Fibroblast of lung (primary cell): ENCODE measurements at regions not wholly inside any gene's neighbourhood (a gene's known extent, or its start where the extent isn't known, plus 50 kb on each side); places are given as distances from the start of the nearest gene placed in this dataset.

Experiments
- DNase-seq, 2 donors: peaks; one replicate each; pipeline versions ENCODE4 v3.0.0 to v3.0.0-alpha.2; 2010; ENCODE audit warnings: low read depth in 2 of 2
- H2AFZ ChIP-seq: 2 replicates; pipeline ENCODE4 v1.5.1; 2012; ENCODE audit warnings: low read length, control low read depth, inconsistent platforms
- H3K27ac ChIP-seq: 2 replicates; pipeline ENCODE4 v1.5.1; 2011; ENCODE audit warnings: low read length, control low read depth; ENCODE audit not compliant: insufficient read depth
- H3K27me3 ChIP-seq: 2 replicates; pipeline ENCODE4 v1.5.1; 2011; ENCODE audit warnings: mild to moderate bottlenecking, low read length; ENCODE audit not compliant: control insufficient read depth, insufficient read depth
- H3K36me3 ChIP-seq: 2 replicates; pipeline ENCODE4 v1.5.1; 2011; ENCODE audit warnings: low read length; ENCODE audit not compliant: control insufficient read depth, insufficient read depth
- H3K4me1 ChIP-seq: 2 replicates; pipeline ENCODE4 v1.5.1; 2011; ENCODE audit warnings: low read length; ENCODE audit not compliant: control insufficient read depth, insufficient read depth; ENCODE audit errors: extremely low read depth
- H3K4me2 ChIP-seq: 2 replicates; pipeline ENCODE4 v1.5.1; 2011; ENCODE audit warnings: low read length, control low read depth; ENCODE audit not compliant: insufficient read depth; ENCODE audit errors: extremely low read depth
- H3K4me3 ChIP-seq, 4 experiments: fragments of 200-600 bp in 1 of 4; sonication (generic) in 1 of 4; replicated peaks in 1 of 4; 2 replicates each; pipeline ENCODE4 v1.5.1; 2011 to 2016; ENCODE audit warnings: low read length in 4 of 4, low read depth in 3 of 4, mild to moderate bottlenecking in 3 of 4, control low read depth in 2 of 4, inconsistent platforms in 1 of 4, mixed read lengths in 1 of 4; ENCODE audit not compliant: insufficient read depth in 1 of 4; ENCODE audit errors: control extremely low read depth in 1 of 4
- H3K79me2 ChIP-seq: 2 replicates; pipeline ENCODE4 v1.5.1; 2012; ENCODE audit warnings: mild to moderate bottlenecking, low read length, inconsistent platforms; ENCODE audit not compliant: control insufficient read depth, insufficient read depth
- H3K9ac ChIP-seq: 2 replicates; pipeline ENCODE4 v1.5.1; 2011; ENCODE audit warnings: mild to moderate bottlenecking, low read length, control low read depth; ENCODE audit not compliant: insufficient read depth
- H3K9me3 ChIP-seq: 2 replicates; pipeline ENCODE4 v1.5.1; 2012; ENCODE audit warnings: low read depth, low read length; ENCODE audit not compliant: control insufficient read depth, insufficient read depth
- H4K20me1 ChIP-seq: 2 replicates; pipeline ENCODE4 v1.5.1; 2011; ENCODE audit warnings: low read length; ENCODE audit not compliant: control insufficient read depth, insufficient read depth; ENCODE audit errors: extremely low read depth
- EZH2 ChIP-seq: IDR thresholded peaks from 2 replicates; pipeline ENCODE4 v1.5.1; 2012; ENCODE audit warnings: low read length, control low read depth, mild to moderate bottlenecking; ENCODE audit errors: missing control alignments
- TF ChIP-seq, protein P1 (sequence below), 2 donors: IDR thresholded peaks in 1 of 2; conservative IDR thresholded peaks in 1 of 2; 1 replicate in 1 of 2; 2 replicates in 1 of 2; pipeline ENCODE4 v1.5.1; 2011 to 2012; ENCODE audit warnings: low read length in 2 of 2, control low read depth in 1 of 2, inconsistent platforms in 1 of 2, low read depth in 1 of 2, mild to moderate bottlenecking in 1 of 2

DNA sequence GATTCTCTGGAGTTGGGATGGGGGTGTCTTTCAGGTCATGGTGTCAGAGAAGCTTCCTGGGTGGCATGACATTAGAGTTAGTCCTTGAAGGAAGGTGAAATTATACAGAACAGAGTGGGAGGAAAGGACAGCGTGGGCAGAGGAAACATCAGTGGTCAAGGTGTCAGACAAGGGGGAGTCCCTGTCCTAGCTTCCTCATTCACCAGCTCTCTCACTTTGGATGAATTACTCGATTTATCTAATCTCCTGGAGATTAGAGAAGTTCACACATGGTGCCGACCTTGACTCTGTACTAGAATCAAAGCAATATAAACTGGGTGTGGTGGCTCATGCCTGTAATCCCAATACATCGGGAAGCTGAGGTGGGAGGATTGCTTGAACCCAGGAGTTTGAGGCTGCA is 492.9 kb downstream of the VRK1 start:
- Histone ChIP-seq H3K4me2 (no peak overlapping the region), H3K27ac (no peak overlapping the region), H3K36me3 (no peaks in the 10 kb centered on the region), H2AFZ (no peak overlapping the region), H3K4me3 (no peak overlapping the region), H4K20me1 (no peaks in the 10 kb centered on the region), H3K27me3 (no peaks in the 10 kb centered on the region), H3K9ac (no peak overlapping the region), H3K79me2 (no peaks in the 10 kb centered on the region), H3K9me3 (no peaks in the 10 kb centered on the region), H3K4me1 (no peaks in the 10 kb centered on the region)
- no peak for DNase-seq
- TF ChIP-seq, protein P1, sequence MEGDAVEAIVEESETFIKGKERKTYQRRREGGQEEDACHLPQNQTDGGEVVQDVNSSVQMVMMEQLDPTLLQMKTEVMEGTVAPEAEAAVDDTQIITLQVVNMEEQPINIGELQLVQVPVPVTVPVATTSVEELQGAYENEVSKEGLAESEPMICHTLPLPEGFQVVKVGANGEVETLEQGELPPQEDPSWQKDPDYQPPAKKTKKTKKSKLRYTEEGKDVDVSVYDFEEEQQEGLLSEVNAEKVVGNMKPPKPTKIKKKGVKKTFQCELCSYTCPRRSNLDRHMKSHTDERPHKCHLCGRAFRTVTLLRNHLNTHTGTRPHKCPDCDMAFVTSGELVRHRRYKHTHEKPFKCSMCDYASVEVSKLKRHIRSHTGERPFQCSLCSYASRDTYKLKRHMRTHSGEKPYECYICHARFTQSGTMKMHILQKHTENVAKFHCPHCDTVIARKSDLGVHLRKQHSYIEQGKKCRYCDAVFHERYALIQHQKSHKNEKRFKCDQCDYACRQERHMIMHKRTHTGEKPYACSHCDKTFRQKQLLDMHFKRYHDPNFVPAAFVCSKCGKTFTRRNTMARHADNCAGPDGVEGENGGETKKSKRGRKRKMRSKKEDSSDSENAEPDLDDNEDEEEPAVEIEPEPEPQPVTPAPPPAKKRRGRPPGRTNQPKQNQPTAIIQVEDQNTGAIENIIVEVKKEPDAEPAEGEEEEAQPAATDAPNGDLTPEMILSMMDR (conservative IDR thresholded peaks at IDR 0.05 in 1 of 2, IDR thresholded peaks at IDR 0.05 in 1 of 2; ENCODE audit: low read depth in 1 of 2, low read length in 2 of 2): no peak
- no peak for TF ChIP-seq EZH2

DNA sequence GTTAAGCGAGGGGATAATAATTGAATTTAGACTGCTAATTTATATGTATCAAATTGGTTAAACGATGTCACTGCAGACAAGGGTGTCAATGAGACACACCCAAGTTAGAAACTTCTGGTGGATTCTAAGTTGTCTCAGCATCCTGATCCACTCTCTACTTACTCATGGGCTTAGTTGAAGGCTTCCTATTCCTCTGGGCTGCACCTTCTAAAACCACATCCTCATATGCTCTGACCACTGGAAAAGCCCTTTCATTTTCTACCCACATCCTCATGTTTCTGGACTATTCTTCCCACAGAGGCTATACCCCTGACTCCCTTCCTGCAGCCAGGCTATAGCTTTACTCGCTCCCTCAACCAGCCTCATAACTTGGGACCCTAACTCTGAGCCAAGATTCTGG is 493.8 kb downstream of the VRK1 start:
- H3K4me1 ChIP-seq: no peaks in the 10 kb centered on the region
- no peak overlapping the region for H3K4me3 ChIP-seq
- H2AFZ ChIP-seq: no peak overlapping the region
- H3K4me2 ChIP-seq: no peak overlapping the region
- H3K27ac ChIP-seq: no peak overlapping the region
- H3K36me3 ChIP-seq: no peaks in the 10 kb centered on the region
- H3K79me2 ChIP-seq: no peaks in the 10 kb centered on the region
- no peaks in the 10 kb centered on the region for H3K27me3 ChIP-seq
- no peaks in the 10 kb centered on the region for H3K9me3 ChIP-seq
- peak in 1 of 2 donors; percentile 39 for DNase-seq
- no peak for TF ChIP-seq EZH2
- TF ChIP-seq, protein P1 (conservative IDR thresholded peaks at IDR 0.05 in 1 of 2, IDR thresholded peaks at IDR 0.05 in 1 of 2; ENCODE audit: low read depth in 1 of 2, low read length in 2 of 2): no peak
- no peak overlapping the region for H3K9ac ChIP-seq
- H4K20me1 ChIP-seq: no peaks in the 10 kb centered on the region

DNA sequence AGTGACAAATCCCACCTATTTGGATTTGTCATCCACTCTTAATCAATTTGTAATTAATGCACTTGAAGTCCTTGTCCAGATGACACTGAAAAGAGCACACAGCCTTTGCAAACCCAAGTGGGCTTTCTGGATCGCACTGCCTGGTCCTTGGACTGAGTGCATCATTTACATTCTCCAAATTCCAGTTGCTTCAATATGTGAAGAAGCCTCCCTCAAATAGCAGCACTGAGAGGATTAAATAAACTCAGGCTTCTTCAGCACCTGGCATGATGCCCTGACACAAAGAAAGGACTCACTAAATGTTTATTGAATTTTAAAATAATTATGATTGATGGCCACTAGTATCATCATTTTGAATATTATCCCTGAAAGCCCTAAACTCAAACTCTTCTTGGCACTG is 496.5 kb downstream of the VRK1 start:
- H3K79me2 ChIP-seq: no peaks in the 10 kb centered on the region
- H3K27me3 ChIP-seq: no peaks in the 10 kb centered on the region
- H2AFZ ChIP-seq: no peak overlapping the region
- TF ChIP-seq, protein P1 (conservative IDR thresholded peaks at IDR 0.05 in 1 of 2, IDR thresholded peaks at IDR 0.05 in 1 of 2; ENCODE audit: low read depth in 1 of 2, low read length in 2 of 2): no peak
- no peak for TF ChIP-seq EZH2
- H3K36me3 ChIP-seq: no peaks in the 10 kb centered on the region
- no peaks in the 10 kb centered on the region for H4K20me1 ChIP-seq
- H3K4me2 ChIP-seq: no peak overlapping the region
- H3K4me3 ChIP-seq: no peak overlapping the region
- H3K9me3 ChIP-seq: no peaks in the 10 kb centered on the region
- DNase-seq: peak in 1 of 2 donors; percentile 33
- no peaks in the 10 kb centered on the region for H3K4me1 ChIP-seq
- no peak overlapping the region for H3K27ac ChIP-seq
- no peak overlapping the region for H3K9ac ChIP-seq
